ENCODE measurements at regions not wholly inside any gene's neighbourhood (a gene's known extent, or its start where the extent isn't known, plus 50 kb on each side); places are given as distances from the start of the nearest gene placed in this dataset.

DNA sequence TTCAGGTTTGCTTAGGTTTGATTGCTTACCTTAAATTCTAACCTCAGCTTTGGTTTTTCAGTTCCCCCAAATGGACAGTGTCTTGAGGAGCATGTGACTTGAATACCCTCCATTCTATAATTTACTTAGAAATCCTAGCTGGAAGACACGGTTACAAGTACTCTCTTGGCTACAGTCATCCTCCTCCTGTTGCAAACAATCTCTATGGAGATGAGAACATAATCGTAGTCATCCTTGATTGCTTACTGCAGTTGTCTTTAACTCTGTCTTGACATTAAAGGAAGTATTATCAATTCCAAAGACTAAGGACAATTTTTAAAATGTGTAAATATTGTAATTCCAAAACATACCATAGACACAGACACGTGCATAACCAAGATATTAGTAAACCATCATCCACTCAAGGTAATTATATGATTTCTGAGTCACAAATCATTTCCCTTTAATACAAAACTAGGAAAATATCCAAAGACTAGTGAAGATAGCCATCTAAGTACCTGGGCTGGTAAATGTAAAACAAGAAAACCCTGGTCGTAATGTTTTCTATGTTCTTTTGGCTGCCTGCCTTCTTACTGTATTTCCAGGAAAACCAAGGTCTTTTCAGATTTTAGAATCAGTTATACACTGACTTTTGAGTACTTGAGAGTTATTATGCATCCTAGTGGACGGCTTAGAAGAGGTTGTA lies 149.9 kb downstream of the CHRM3 start:
- no peak overlapping the region for H3K4me3 ChIP-seq (ENCODE audit: low read depth, low read length)
- no peak for DNase-seq (ENCODE audit: low read depth)

GRCh38 chr1:239537795-239538194 lies 151.4 kb downstream of the CHRM3 start:
- no peak for DNase-seq (ENCODE audit: low read depth)
- no peak overlapping the region for H3K4me3 ChIP-seq (ENCODE audit: low read depth, low read length)

DNA sequence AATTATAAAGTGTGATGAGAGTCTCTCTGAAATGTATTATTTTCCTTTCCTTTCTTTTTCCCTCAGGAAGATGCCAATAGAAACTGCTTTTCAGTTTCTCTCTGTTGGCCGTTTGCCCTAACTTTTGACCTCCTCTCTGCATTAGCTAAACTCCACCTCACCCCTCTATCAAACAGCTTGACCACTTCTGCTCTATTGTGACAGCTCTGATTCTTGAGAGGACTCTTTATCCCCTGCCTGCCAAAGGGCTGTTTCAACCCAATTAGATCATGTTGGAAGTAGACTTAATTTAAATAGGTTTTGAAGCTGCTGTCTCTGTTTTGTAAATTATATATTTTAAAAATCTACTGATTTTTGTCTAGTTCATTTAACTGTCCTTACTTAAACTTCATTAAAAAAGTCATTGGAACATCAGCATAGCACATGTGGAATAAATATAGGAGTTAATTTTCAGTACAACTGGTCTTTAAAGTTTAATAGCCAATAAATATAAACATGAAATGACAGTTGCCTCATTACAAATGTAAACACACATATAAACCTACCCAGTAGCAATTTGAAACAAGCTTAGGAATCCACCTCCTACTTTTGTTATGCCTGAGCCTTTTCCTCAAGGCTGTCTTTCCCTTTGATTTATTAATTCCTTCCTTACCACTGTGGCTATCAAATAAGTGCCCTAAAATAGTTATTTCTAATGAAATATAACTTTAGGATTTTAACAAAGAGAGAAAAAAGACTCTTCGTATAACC lies 152.0 kb downstream of the CHRM3 start:
- DNase-seq (ENCODE audit: low read depth), result no peak
- H3K4me3 ChIP-seq (ENCODE audit: low read depth, low read length), result no peak overlapping the region

DNA sequence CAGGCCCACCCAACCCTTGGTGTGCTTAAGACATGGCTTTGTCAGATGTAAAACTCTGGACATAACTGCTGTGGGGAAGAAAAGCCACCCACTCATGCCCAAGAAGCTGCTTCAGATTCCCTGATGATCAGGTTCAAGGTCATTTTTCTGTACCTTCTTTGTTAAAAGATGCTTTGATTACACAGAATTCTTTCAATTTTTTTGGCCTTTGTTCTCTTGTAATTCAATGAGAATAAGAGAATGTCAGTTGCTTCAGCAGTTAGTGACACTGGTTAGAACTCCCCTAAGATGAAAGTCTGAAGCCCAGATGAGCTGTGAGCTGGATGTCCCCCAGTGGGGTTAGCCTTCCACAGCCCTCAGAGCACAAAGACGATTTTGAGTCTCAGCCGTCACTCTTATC lies 152.7 kb downstream of the CHRM3 start:
- H3K4me3 ChIP-seq (ENCODE audit: low read depth, low read length), result no peak overlapping the region
- no peak for DNase-seq (ENCODE audit: low read depth)

DNA sequence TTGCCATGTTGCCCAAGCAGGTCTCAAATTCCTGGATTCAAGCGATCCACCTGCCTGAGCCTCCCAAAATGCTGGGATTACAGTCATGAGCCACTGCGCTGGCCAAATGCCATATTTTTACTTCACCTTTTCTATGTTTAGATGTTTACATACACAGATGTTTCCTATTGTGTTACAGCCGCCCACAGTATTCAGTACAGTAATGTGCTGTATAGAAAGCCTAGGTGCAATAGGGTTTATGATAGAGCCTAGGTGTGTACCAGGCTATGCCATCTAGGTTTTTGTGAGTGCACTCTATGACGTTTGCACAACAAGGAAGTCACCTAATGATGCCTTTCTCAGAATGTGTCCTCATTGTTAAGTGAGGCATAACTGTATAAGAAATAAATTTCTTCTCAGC lies 153.4 kb downstream of the CHRM3 start:
- no peak overlapping the region for H3K4me3 ChIP-seq (ENCODE audit: low read depth, low read length)
- no peak for DNase-seq (ENCODE audit: low read depth)

DNA sequence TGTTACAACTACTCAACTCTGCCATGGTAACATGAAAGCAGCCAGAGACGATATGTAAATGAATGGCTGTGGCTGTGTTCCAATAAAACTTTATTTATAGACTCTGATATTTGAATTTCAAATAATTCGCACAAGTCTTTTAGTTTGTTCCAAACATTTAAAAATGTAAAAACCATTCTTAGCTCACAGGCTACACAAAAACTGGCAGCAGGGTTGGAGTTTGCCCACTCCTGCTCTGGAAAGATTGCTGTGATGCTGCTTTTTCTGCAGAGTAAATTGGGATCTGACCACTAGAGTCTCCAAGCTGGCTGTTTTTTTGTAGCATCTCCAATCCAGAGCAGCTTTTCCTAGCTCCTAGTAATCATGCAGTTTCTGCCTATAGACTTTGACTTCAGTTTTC lies 157.5 kb downstream of the CHRM3 start:
- H3K4me3 ChIP-seq (ENCODE audit: low read depth, low read length), result no peak overlapping the region
- DNase-seq (ENCODE audit: low read depth), result no peak

DNA sequence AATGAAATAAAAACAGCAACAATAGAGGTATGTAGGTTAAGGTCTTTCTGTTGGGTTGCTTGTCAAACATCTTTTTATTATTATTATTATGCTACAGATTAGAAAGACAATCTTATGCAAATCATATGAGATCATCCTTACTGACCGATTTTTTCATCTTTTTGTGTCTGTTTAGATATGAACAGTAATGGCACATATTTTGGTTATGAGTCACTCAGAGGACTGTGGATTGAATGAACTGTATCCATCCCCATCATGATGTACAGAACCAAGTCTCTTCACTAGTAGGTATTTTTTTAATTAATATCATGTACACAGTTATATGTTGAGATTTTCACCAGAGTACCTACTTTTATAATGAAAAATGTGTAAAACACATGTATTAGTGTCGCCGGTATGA lies 159.1 kb downstream of the CHRM3 start:
- H3K4me3 ChIP-seq (ENCODE audit: low read depth, low read length), result no peak overlapping the region
- no peak for DNase-seq (ENCODE audit: low read depth)

DNA sequence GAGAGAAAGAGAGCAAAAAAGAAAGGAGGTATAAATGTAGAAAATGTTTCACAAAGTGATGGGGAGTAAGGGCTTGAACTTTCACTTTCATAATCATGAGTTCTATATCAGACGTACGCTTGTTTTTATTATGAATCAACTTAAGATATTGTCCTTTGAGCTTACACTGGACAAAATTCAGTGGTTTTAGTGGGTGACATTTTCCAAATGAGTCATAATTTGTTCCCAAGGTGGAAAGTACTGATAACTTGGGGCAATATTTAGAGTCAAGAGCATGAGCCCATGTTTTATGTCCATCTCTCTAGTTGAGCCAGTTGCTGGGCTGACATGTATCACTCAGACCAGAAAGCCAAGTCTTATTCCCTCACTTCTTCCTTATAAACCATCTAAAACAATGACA lies 161.6 kb downstream of the CHRM3 start:
- DNase-seq (ENCODE audit: low read depth), result no peak
- H3K4me3 ChIP-seq (ENCODE audit: low read depth, low read length), result no peak overlapping the region

DNA sequence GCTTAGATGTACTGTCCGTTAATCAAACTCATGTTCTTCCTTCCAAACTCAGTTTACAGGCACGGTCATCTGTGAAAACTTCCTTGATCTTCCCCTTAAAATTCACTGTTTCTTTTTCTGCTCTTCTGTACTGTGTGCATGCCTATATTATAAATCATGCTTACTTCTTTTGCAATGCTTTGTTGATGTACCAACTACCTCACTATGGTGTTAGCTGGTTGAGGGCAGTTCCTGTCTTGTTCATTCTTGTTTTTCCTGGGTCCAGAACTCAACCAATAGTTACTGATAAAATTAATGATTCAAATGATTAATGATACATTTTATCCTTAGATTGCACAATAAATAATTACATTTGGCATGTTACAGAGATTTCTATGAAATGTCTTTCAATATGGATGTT lies 163.8 kb downstream of the CHRM3 start:
- no peak overlapping the region for H3K4me3 ChIP-seq (ENCODE audit: low read depth, low read length)
- no peak for DNase-seq (ENCODE audit: low read depth)

DNA sequence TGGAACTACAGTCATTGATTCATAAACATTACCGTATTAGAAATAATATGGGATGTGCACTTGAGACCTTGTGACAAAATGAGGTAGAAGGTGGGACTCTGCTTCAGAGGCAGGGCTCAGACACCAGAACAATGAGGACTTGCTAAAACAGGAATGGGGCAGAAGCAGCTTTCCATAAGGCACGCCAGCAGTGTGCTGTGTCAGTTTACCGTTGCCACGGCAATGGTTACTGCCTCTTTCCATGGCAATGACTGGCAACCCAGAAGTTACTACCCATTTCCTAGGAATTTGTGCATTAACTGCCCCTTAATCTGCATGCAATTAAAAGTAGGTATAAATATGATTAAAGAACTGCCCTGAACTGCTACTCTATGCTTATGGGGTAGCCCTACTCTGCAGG lies 169.0 kb downstream of the CHRM3 start:
- no peak for DNase-seq (ENCODE audit: low read depth)

GRCh38 chr1:239558559-239558958 lies 172.2 kb downstream of the CHRM3 start:
- no peak for DNase-seq (ENCODE audit: low read depth)
- no peak overlapping the region for H3K4me3 ChIP-seq (ENCODE audit: low read depth, low read length)

More for the DNA sequence above, 169.0 kb downstream of the CHRM3 start:
- no peak overlapping the region for H3K4me3 ChIP-seq (ENCODE audit: low read depth, low read length)

DNA sequence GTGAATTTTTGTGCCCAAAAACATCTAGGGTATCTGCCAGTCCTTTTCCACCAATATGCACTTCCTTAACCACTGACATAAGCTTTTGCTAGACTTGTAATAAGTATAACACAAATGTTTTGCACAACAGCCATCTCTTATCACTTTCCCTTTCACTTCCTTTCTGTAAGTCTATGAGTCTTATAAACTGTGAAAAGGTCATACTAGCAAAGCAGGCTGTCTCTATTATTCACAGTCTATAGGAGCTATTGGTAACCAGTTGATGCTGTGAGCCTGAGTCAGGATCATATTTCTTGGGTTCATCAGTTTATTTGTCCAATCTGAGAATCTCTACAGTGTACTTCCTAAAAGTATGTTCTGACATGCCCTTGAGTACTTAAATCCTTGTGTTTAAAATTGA lies 172.6 kb downstream of the CHRM3 start:
- no peak for DNase-seq (ENCODE audit: low read depth)

GRCh38 chr1:239560921-239561320 lies 174.6 kb downstream of the CHRM3 start:
- DNase-seq (ENCODE audit: low read depth), result no peak
- H3K4me3 ChIP-seq (ENCODE audit: low read depth, low read length), result no peak overlapping the region

More for the DNA sequence above, 172.6 kb downstream of the CHRM3 start:
- no peak overlapping the region for H3K4me3 ChIP-seq (ENCODE audit: low read depth, low read length)

DNA sequence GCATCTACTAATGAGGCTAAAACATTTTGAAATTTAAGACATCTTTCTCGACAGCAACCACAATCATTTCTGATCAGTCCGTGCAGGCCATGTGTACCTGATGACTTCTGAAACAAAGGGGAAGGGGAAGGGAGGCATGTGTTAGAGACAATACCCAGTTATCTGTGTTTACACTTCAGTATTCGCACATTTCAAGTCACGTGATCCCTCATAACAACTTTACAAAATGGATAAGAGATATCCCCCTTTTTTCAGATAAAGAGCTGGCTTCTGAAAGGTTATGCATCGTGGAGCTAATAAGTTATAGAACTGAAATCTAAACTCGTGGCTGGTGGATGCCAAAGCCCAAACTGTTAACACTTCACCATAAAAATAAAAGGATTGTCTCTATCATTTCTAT lies 175.7 kb downstream of the CHRM3 start:
- no peak overlapping the region for H3K4me3 ChIP-seq (ENCODE audit: low read depth, low read length)
- no peak for DNase-seq (ENCODE audit: low read depth)

- no peak for DNase-seq (ENCODE audit: low read depth)
- no peak overlapping the region for H3K4me3 ChIP-seq (ENCODE audit: low read depth, low read length)
These were observed 177.3 kb downstream of the CHRM3 start for GRCh38 chr1:239563681-239564080.

GRCh38 chr1:239566074-239566473 lies 179.7 kb downstream of the CHRM3 start:
- H3K4me3 ChIP-seq (ENCODE audit: low read depth, low read length), result no peak overlapping the region
- no peak for DNase-seq (ENCODE audit: low read depth)

DNA sequence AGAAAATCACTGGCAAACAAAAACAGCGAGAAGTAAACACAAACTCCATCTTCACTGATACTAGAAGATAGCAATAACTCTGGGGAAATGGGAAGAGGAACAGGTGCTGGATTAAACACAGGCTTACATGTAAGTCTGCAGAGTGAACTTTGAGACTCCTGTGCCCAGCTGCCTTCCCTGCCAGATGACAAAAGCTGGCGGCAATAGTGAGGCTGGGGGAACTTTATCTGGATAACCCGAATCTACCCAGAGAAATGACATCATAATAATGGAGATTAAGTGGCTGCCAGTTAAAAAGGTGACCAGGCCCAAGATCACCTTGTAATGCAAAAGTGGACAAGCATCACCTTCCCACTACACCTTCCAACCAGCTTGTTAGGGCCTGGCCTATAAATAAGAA lies 184.5 kb downstream of the CHRM3 start:
- no peak overlapping the region for H3K4me3 ChIP-seq (ENCODE audit: low read depth, low read length)
- DNase-seq (ENCODE audit: low read depth), result no peak

- DNase-seq (ENCODE audit: low read depth), result no peak
- H3K4me3 ChIP-seq (ENCODE audit: low read depth, low read length), result no peak overlapping the region
These were observed 185.8 kb downstream of the CHRM3 start for GRCh38 chr1:239572183-239572582.

DNA sequence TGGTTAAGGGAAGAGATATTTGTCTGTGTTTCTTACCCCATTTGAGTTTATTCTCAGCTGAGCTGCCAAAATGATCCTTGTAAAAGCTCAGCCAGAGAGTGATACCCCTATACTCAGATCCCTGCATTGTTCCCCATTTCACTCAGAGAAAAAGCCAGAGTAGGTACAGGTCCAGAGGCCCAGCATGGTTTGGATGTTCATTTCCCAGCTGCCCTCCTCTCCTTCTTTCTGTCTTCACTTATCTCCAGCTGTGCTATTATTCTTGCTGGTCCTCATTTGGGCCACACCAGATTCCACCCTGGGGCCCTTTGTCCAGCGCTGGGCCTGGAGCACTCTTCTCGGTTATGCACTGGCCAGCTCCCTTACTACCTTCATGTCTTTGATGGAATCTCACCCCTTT lies 187.7 kb downstream of the CHRM3 start:
- no peak for DNase-seq (ENCODE audit: low read depth)
- H3K4me3 ChIP-seq (ENCODE audit: low read depth, low read length), result no peak overlapping the region

GRCh38 chr1:239575113-239575512 lies 188.7 kb downstream of the CHRM3 start:
- DNase-seq (ENCODE audit: low read depth), result no peak
- H3K4me3 ChIP-seq (ENCODE audit: low read depth, low read length), result no peak overlapping the region

- H3K4me3 ChIP-seq (ENCODE audit: low read depth, low read length), result no peak overlapping the region
- no peak for DNase-seq (ENCODE audit: low read depth)
These were observed 197.2 kb downstream of the CHRM3 start for GRCh38 chr1:239583536-239583935.
